Lower lobe of right lung (tissue), 2 donors: ENCODE measurements at regions not wholly inside any gene's neighbourhood (a gene's known extent, or its start where the extent isn't known, plus 50 kb on each side); places are given as distances from the start of the nearest gene placed in this dataset.

Source experiments
- ATAC-seq, 2 donors: fragments of 200-7000 bp; cut with Tn5 transposase; one replicate each; pipeline ENCODE4 v1.9.1; 2020 to 2022; ENCODE audit warnings: mild to moderate bottlenecking in 2 of 2, moderate library complexity in 2 of 2
- DNase-seq: peaks from one replicate; pipeline ENCODE4 v3.0.0-alpha.2; 2020
- H3K27ac ChIP-seq: fragments of 200-600 bp; one replicate; pipeline ENCODE4 v1.8.0; 2022
- H3K27me3 ChIP-seq: fragments of 200-600 bp; one replicate; pipeline ENCODE4 v1.8.0; 2022; ENCODE audit warnings: low read depth
- H3K36me3 ChIP-seq: fragments of 200-600 bp; one replicate; pipeline ENCODE4 v1.8.0; 2022; ENCODE audit warnings: mild to moderate bottlenecking
- H3K4me1 ChIP-seq: fragments of 200-600 bp; one replicate; pipeline ENCODE4 v1.8.0; 2022
- H3K4me3 ChIP-seq: fragments of 200-600 bp; one replicate; pipeline ENCODE4 v1.8.0; 2022; ENCODE audit warnings: mild to moderate bottlenecking
- H3K9me3 ChIP-seq: fragments of 200-600 bp; one replicate; pipeline ENCODE4 v1.8.0; 2022
- CTCF ChIP-seq: fragments of 200-600 bp; IDR thresholded peaks from one replicate; pipeline ENCODE4 v1.8.0; 2022; ENCODE audit warnings: antibody characterized with exemption, mild to moderate bottlenecking
- intact Hi-C: fragments of 100-400 bp; cut with DNase I; formaldehyde crosslinking; loops from one replicate; pipeline ENCODE4 v1.11.0; 2022
- donor health status: DM: no; HTN: yes; CAD: no; lungs with severe emphysema.

- Histone ChIP-seq H3K9me3 (no peaks in the 10 kb centered on the region), H3K4me3 (no peak overlapping the region), H3K36me3 (no peaks in the 10 kb centered on the region), H3K27ac (no peak overlapping the region), H3K27me3 (no peaks in the 10 kb centered on the region), H3K4me1 (no peaks in the 10 kb centered on the region)
- ATAC-seq (no peak), DNase-seq (no peak)
- intact Hi-C loops, result no loop called here
- no peak for TF ChIP-seq CTCF
These were observed 231.7 kb downstream of the ARPP21 start for GRCh38 chr3:35871009-35871408.

GRCh38 chr3:35883929-35884328 is 244.6 kb downstream of the ARPP21 start:
- no peak for TF ChIP-seq CTCF
- ATAC-seq (no peak), DNase-seq (no peak)

GRCh38 chr3:35894735-35895134 is 255.4 kb downstream of the ARPP21 start:
- Histone ChIP-seq H3K27me3 (no peaks in the 10 kb centered on the region), H3K27ac (no peak overlapping the region), H3K36me3 (no peaks in the 10 kb centered on the region), H3K4me1 (no peaks in the 10 kb centered on the region), H3K9me3 (no peaks in the 10 kb centered on the region), H3K4me3 (no peak overlapping the region)
- ATAC-seq (no peak), DNase-seq (no peak)
- intact Hi-C loops, result no loop called here
- TF ChIP-seq CTCF, result no peak

More at GRCh38 chr3:35883929-35884328, 244.6 kb downstream of the ARPP21 start:
- Histone ChIP-seq H3K27me3 (no peaks in the 10 kb centered on the region), H3K4me3 (no peak overlapping the region), H3K9me3 (peaks cover 11% of the 10 kb centered on the region), H3K27ac (no peak overlapping the region), H3K36me3 (no peaks in the 10 kb centered on the region), H3K4me1 (no peaks in the 10 kb centered on the region)
- intact Hi-C loops, result no loop called here

- H3K4me1 ChIP-seq, result no peaks in the 10 kb centered on the region
- ATAC-seq (no peak), DNase-seq (no peak)
- TF ChIP-seq CTCF, result no peak
- no peaks in the 10 kb centered on the region for H3K27me3 ChIP-seq
- H3K27ac ChIP-seq, result no peak overlapping the region
- H3K4me3 ChIP-seq, result no peak overlapping the region
- H3K9me3 ChIP-seq, result no peaks in the 10 kb centered on the region
- no peaks in the 10 kb centered on the region for H3K36me3 ChIP-seq
- intact Hi-C loops, result no loop called here
These were observed 259.9 kb downstream of the ARPP21 start for GRCh38 chr3:35899245-35899644.

GRCh38 chr3:35900079-35900478 is 260.8 kb downstream of the ARPP21 start:
- TF ChIP-seq CTCF, result no peak
- Histone ChIP-seq H3K4me1 (no peaks in the 10 kb centered on the region), H3K36me3 (no peaks in the 10 kb centered on the region), H3K27ac (no peak overlapping the region), H3K9me3 (no peaks in the 10 kb centered on the region), H3K27me3 (no peaks in the 10 kb centered on the region), H3K4me3 (no peak overlapping the region)
- ATAC-seq (no peak), DNase-seq (no peak)
- intact Hi-C loops, result no loop called here
